HL-60 (cell line): ENCODE measurements at regions not wholly inside any gene's neighbourhood (a gene's known extent, or its start where the extent isn't known, plus 50 kb on each side); places are given as distances from the start of the nearest gene placed in this dataset.

Experiments
- TF ChIP-seq, protein P1 (sequence below): IDR thresholded peaks from one replicate; pipeline ENCODE4 v1.5.1; 2011; ENCODE audit warnings: low read length, control low read depth, inconsistent platforms; ENCODE audit not compliant: insufficient read depth
- TF ChIP-seq, protein P2 (sequence below): IDR thresholded peaks from 2 replicates; pipeline ENCODE4 v1.6.1; 2012; ENCODE audit warnings: low read depth; ENCODE audit not compliant: insufficient replicate concordance

DNA sequence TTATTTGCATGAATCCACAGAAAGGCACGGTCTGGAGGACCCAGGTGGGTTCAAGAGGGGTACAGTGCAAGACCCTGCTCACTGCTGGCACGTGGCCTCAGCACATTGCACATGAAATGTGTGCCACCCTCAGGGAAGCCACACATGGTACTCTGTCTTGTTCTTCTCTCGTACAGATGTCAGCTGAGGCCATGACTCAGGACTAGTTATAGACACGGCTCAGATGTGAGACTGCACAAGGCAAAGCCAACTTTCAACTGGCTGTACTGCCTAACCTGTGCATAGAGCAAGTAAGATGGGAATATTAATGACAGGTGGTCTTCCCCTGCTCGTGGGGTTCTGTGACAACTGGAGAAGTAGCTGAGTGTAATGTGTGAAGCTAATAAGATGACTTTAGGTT is 249.4 kb upstream of the CTBP2 start:
- TF ChIP-seq, protein P1, sequence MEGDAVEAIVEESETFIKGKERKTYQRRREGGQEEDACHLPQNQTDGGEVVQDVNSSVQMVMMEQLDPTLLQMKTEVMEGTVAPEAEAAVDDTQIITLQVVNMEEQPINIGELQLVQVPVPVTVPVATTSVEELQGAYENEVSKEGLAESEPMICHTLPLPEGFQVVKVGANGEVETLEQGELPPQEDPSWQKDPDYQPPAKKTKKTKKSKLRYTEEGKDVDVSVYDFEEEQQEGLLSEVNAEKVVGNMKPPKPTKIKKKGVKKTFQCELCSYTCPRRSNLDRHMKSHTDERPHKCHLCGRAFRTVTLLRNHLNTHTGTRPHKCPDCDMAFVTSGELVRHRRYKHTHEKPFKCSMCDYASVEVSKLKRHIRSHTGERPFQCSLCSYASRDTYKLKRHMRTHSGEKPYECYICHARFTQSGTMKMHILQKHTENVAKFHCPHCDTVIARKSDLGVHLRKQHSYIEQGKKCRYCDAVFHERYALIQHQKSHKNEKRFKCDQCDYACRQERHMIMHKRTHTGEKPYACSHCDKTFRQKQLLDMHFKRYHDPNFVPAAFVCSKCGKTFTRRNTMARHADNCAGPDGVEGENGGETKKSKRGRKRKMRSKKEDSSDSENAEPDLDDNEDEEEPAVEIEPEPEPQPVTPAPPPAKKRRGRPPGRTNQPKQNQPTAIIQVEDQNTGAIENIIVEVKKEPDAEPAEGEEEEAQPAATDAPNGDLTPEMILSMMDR: no peak
- TF ChIP-seq, protein P2, sequence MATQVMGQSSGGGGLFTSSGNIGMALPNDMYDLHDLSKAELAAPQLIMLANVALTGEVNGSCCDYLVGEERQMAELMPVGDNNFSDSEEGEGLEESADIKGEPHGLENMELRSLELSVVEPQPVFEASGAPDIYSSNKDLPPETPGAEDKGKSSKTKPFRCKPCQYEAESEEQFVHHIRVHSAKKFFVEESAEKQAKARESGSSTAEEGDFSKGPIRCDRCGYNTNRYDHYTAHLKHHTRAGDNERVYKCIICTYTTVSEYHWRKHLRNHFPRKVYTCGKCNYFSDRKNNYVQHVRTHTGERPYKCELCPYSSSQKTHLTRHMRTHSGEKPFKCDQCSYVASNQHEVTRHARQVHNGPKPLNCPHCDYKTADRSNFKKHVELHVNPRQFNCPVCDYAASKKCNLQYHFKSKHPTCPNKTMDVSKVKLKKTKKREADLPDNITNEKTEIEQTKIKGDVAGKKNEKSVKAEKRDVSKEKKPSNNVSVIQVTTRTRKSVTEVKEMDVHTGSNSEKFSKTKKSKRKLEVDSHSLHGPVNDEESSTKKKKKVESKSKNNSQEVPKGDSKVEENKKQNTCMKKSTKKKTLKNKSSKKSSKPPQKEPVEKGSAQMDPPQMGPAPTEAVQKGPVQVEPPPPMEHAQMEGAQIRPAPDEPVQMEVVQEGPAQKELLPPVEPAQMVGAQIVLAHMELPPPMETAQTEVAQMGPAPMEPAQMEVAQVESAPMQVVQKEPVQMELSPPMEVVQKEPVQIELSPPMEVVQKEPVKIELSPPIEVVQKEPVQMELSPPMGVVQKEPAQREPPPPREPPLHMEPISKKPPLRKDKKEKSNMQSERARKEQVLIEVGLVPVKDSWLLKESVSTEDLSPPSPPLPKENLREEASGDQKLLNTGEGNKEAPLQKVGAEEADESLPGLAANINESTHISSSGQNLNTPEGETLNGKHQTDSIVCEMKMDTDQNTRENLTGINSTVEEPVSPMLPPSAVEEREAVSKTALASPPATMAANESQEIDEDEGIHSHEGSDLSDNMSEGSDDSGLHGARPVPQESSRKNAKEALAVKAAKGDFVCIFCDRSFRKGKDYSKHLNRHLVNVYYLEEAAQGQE: no peak
